HepG2 (cell line): ENCODE measurements at regions not wholly inside any gene's neighbourhood (a gene's known extent, or its start where the extent isn't known, plus 50 kb on each side); places are given as distances from the start of the nearest gene placed in this dataset.

ENCODE experiments used
- FOXK1 ChIP-seq: sonication (generic); formaldehyde crosslinking; IDR thresholded peaks from 2 replicates; pipeline ENCODE4 v1.4.0; 2020; ENCODE audit warnings: low read depth, missing genetic modification reagents, borderline replicate concordance
- GFI1 ChIP-seq: sonication (generic); formaldehyde crosslinking; IDR thresholded peaks from 2 replicates; pipeline ENCODE4 v1.5.0; 2020; ENCODE audit warnings: missing genetic modification reagents, mild to moderate bottlenecking, borderline replicate concordance
- HOXA7 ChIP-seq: sonication (generic); formaldehyde crosslinking; IDR thresholded peaks from 2 replicates; pipeline ENCODE4 v1.8.1; 2022; ENCODE audit warnings: mild to moderate bottlenecking, missing genetic modification reagents, moderate library complexity
- MED13 ChIP-seq: sonication (generic); formaldehyde crosslinking; IDR thresholded peaks from 2 replicates; pipeline ENCODE4 v1.5.0; 2020; ENCODE audit warnings: missing genetic modification reagents
- PTBP1 ChIP-seq: fragments of 200-400 bp; formaldehyde crosslinking; IDR thresholded peaks from 2 replicates; pipeline ENCODE4 v1.6.1; 2018; ENCODE audit warnings: low read length, low read depth; ENCODE audit not compliant: poor library complexity, severe bottlenecking
- RCOR2 ChIP-seq: IDR thresholded peaks from 2 replicates; pipeline ENCODE4 v1.6.1; 2016; ENCODE audit warnings: missing biosample characterization, missing genetic modification reagents
- ZNF382 ChIP-seq: sonication (generic); formaldehyde crosslinking; IDR thresholded peaks from 2 replicates; pipeline ENCODE4 v1.5.0; 2020; ENCODE audit warnings: missing genetic modification reagents, mild to moderate bottlenecking, borderline replicate concordance
- ZNF589 ChIP-seq: sonication (generic); formaldehyde crosslinking; conservative IDR thresholded peaks from 2 replicates; pipeline ENCODE4 v1.8.0; 2022; ENCODE audit warnings: mild to moderate bottlenecking, moderate library complexity, missing genetic modification reagents
- ZNF747 ChIP-seq: sonication (generic); formaldehyde crosslinking; IDR thresholded peaks from 2 replicates; pipeline ENCODE4 v1.8.1; 2023; ENCODE audit warnings: missing genetic modification reagents, mild to moderate bottlenecking, borderline replicate concordance
- TF ChIP-seq, protein P1 (sequence below), 2 experiments: sonication (generic) in 1 of 2; formaldehyde crosslinking in 1 of 2; IDR thresholded peaks; 2 replicates each; pipeline versions ENCODE4 v1.6.1 to v1.9.0; 2014 to 2022; ENCODE audit warnings: antibody characterized with exemption in 1 of 2, borderline replicate concordance in 1 of 2, inconsistent platforms in 1 of 2, low read depth in 1 of 2, missing genetic modification reagents in 1 of 2
- TF ChIP-seq, protein P2 (sequence below): sonication (generic); formaldehyde crosslinking; IDR thresholded peaks from 2 replicates; pipeline ENCODE4 v1.9.0; 2022; ENCODE audit warnings: missing genetic modification reagents, mild to moderate bottlenecking, borderline replicate concordance
- TF ChIP-seq, protein P3 (sequence below): IDR thresholded peaks from 2 replicates; pipeline ENCODE4 v1.6.1; 2016
- TF ChIP-seq, protein P4 (sequence below): IDR thresholded peaks from 2 replicates; pipeline ENCODE4 v1.6.1; 2016; ENCODE audit warnings: missing biosample characterization, missing genetic modification reagents, low read depth

DNA sequence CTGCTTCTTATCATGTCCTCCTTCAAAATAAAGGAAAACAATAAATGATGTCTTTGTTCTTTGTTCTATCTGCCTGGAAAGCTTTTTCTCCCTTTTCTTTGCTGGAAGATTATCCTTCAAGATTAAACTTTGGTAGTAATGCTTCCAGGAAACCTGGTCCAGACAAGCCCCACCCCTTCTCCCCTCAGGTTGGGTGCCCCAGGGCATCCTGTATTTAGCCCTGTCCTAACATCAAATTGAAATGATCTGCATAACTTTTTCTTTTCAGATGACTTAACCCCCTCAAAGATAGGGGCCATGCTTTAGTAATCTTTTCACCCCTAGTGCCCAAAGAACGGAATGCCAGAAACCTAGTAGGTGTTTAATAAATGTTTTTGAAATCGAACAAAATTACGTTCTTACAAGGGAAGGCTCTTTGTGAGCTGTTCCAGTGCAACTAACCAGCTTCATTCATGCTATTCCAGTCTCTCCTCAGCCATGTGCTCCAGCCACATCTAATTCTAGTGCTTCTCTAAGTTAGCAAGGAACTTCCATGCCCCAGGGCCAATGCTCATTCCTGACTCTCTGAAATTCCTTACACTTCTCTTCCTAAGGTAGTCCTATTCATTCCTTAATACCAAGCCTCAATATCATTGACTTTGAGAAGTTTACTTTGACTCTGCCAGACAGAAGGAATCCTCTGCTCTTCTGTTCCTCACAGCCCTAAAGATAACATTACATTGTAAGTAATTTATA lies 135.6 kb upstream of the BACH2 start (continued):
- TF ChIP-seq, protein P1, sequence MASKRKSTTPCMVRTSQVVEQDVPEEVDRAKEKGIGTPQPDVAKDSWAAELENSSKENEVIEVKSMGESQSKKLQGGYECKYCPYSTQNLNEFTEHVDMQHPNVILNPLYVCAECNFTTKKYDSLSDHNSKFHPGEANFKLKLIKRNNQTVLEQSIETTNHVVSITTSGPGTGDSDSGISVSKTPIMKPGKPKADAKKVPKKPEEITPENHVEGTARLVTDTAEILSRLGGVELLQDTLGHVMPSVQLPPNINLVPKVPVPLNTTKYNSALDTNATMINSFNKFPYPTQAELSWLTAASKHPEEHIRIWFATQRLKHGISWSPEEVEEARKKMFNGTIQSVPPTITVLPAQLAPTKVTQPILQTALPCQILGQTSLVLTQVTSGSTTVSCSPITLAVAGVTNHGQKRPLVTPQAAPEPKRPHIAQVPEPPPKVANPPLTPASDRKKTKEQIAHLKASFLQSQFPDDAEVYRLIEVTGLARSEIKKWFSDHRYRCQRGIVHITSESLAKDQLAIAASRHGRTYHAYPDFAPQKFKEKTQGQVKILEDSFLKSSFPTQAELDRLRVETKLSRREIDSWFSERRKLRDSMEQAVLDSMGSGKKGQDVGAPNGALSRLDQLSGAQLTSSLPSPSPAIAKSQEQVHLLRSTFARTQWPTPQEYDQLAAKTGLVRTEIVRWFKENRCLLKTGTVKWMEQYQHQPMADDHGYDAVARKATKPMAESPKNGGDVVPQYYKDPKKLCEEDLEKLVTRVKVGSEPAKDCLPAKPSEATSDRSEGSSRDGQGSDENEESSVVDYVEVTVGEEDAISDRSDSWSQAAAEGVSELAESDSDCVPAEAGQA (IDR thresholded peaks at IDR 0.05; ENCODE audit: low read depth): no peak
- TF ChIP-seq, protein P1 (CRISPR knock-in tag; IDR thresholded peaks at IDR 0.05; ENCODE audit: borderline replicate concordance): no peak
- no peak for TF ChIP-seq GFI1 (CRISPR knock-in tag)
- TF ChIP-seq, protein P2, sequence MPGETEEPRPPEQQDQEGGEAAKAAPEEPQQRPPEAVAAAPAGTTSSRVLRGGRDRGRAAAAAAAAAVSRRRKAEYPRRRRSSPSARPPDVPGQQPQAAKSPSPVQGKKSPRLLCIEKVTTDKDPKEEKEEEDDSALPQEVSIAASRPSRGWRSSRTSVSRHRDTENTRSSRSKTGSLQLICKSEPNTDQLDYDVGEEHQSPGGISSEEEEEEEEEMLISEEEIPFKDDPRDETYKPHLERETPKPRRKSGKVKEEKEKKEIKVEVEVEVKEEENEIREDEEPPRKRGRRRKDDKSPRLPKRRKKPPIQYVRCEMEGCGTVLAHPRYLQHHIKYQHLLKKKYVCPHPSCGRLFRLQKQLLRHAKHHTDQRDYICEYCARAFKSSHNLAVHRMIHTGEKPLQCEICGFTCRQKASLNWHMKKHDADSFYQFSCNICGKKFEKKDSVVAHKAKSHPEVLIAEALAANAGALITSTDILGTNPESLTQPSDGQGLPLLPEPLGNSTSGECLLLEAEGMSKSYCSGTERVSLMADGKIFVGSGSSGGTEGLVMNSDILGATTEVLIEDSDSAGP (CRISPR knock-in tag): no peak
- TF ChIP-seq ZNF589 (CRISPR knock-in tag): no peak
- no peak for TF ChIP-seq RCOR2
- TF ChIP-seq, protein P3, sequence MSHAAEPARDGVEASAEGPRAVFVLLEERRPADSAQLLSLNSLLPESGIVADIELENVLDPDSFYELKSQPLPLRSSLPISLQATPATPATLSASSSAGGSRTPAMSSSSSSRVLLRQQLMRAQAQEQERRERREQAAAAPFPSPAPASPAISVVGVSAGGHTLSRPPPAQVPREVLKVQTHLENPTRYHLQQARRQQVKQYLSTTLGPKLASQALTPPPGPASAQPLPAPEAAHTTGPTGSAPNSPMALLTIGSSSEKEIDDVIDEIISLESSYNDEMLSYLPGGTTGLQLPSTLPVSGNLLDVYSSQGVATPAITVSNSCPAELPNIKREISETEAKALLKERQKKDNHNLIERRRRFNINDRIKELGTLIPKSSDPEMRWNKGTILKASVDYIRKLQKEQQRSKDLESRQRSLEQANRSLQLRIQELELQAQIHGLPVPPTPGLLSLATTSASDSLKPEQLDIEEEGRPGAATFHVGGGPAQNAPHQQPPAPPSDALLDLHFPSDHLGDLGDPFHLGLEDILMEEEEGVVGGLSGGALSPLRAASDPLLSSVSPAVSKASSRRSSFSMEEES: no peak
- TF ChIP-seq HOXA7 (CRISPR knock-in tag): no peak
- no peak for TF ChIP-seq ZNF747 (CRISPR knock-in tag)
- TF ChIP-seq, protein P4, sequence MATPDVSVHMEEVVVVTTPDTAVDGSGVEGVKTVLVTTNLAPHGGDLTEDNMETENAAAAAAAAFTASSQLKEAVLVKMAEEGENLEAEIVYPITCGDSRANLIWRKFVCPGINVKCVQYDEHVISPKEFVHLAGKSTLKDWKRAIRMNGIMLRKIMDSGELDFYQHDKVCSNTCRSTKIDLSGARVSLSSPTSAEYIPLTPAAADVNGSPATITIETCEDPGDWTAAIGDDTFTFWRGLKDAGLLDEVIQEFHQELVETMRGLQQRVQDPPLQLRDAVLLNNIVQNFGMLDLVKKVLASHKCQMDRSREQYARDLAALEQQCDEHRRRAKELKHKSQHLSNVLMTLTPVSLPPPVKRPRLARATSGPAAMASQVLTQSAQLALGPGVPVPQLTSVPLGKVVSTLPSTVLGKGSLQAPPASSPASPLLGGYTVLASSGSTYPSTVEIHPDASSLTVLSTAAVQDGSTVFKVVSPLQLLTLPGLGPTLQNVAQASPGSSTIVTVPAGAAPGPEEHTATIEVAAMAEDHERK (CRISPR knock-in tag): no peak
- TF ChIP-seq PTBP1: no peak
- TF ChIP-seq FOXK1 (CRISPR knock-in tag): no peak
- TF ChIP-seq ZNF382 (CRISPR knock-in tag): no peak
- TF ChIP-seq MED13 (CRISPR knock-in tag): no peak
